Vagina (tissue), 2 donors: ENCODE measurements at regions not wholly inside any gene's neighbourhood (a gene's known extent, or its start where the extent isn't known, plus 50 kb on each side); places are given as distances from the start of the nearest gene placed in this dataset.

ENCODE experiments used
- DNase-seq, 2 donors: peaks; one replicate each; pipeline ENCODE4 v3.0.0-alpha.2; 2017; ENCODE audit errors: extremely low spot score in 2 of 2
- H3K27ac ChIP-seq: fragments of 200-600 bp; sonication (generic); one replicate; pipeline ENCODE4 v1.5.1; 2019
- H3K27me3 ChIP-seq: fragments of 200-600 bp; sonication (generic); one replicate; pipeline ENCODE4 v1.5.1; 2019
- H3K36me3 ChIP-seq, 2 donors: fragments of 200-600 bp; sonication (generic); one replicate each; pipeline ENCODE4 v1.5.1; 2017 to 2019
- H3K4me1 ChIP-seq: fragments of 200-600 bp; sonication (generic); one replicate; pipeline ENCODE4 v1.5.1; 2019
- H3K4me3 ChIP-seq, 2 donors: fragments of 200-600 bp; sonication (generic); 1 replicate in 1 of 2; 2 replicates in 1 of 2; pipeline ENCODE4 v1.5.1; 2016 to 2019
- H3K9me3 ChIP-seq: fragments of 200-600 bp; sonication (generic); one replicate; pipeline ENCODE4 v1.5.1; 2019
- POLR2A ChIP-seq, 2 donors: fragments of 450-650 bp; IDR thresholded peaks; one replicate each; pipeline ENCODE4 v1.6.1; 2017; ENCODE audit warnings: antibody characterized with exemption in 2 of 2, mild to moderate bottlenecking in 2 of 2, moderate library complexity in 2 of 2
- POLR2AphosphoS5 ChIP-seq, 2 donors: sonication (generic); formaldehyde crosslinking; IDR thresholded peaks; one replicate each; pipeline ENCODE4 v1.9.0; 2017; ENCODE audit warnings: antibody characterized with exemption in 2 of 2, mild to moderate bottlenecking in 2 of 2, low read depth in 1 of 2; ENCODE audit not compliant: insufficient read depth in 1 of 2
- intact Hi-C: fragments of 100-400 bp; cut with DNase I; formaldehyde crosslinking; loops from one replicate; pipeline ENCODE4 v1.15.1; 2023
- TF ChIP-seq, protein P1 (sequence below), 3 experiments: fragments of 450-650 bp in 2 of 3; fragments of 200-600 bp in 1 of 3; sonication (generic) in 1 of 3; IDR thresholded peaks; one replicate each; pipeline ENCODE4 v1.5.1; 2017 to 2019; ENCODE audit warnings: antibody characterized with exemption in 3 of 3, mild to moderate bottlenecking in 2 of 3, moderate library complexity in 2 of 3

DNA sequence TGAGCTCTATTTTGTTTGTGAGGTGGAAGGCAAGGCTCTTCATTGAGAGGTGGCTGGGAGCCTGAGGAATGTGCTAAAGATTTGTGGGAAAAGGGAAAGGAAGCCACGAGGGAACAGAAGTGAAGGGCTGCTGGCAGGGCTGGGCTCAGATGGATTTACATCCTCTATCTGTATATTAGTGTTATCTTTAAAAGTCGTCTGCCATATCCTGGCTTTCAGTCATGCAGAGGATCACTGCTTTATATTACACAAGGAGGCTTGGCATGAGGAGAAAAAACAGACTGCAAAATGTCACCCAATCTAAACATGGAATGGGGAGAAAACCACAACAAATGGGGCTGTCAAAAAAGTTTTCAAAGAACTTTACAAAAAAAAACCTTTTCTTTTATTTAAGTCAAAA lies 434.4 kb downstream of the HRH4 start:
- intact Hi-C loops: no loop called here
- H3K4me1 ChIP-seq: no peaks in the 10 kb centered on the region
- TF ChIP-seq POLR2AphosphoS5 (IDR thresholded peaks at IDR 0.05; ENCODE audit: insufficient read depth in 1 of 2, low read depth in 1 of 2) (no peak), POLR2A (IDR thresholded peaks at IDR 0.05) (no peak)
- TF ChIP-seq, protein P1, sequence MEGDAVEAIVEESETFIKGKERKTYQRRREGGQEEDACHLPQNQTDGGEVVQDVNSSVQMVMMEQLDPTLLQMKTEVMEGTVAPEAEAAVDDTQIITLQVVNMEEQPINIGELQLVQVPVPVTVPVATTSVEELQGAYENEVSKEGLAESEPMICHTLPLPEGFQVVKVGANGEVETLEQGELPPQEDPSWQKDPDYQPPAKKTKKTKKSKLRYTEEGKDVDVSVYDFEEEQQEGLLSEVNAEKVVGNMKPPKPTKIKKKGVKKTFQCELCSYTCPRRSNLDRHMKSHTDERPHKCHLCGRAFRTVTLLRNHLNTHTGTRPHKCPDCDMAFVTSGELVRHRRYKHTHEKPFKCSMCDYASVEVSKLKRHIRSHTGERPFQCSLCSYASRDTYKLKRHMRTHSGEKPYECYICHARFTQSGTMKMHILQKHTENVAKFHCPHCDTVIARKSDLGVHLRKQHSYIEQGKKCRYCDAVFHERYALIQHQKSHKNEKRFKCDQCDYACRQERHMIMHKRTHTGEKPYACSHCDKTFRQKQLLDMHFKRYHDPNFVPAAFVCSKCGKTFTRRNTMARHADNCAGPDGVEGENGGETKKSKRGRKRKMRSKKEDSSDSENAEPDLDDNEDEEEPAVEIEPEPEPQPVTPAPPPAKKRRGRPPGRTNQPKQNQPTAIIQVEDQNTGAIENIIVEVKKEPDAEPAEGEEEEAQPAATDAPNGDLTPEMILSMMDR (IDR thresholded peaks at IDR 0.05): no peak
- no peaks in the 10 kb centered on the region for H3K27me3 ChIP-seq
- no peaks in the 10 kb centered on the region for H3K9me3 ChIP-seq
- DNase-seq: no peak
- H3K27ac ChIP-seq: no peak overlapping the region
- H3K4me3 ChIP-seq: no peak overlapping the region
- H3K36me3 ChIP-seq: no peaks in the 10 kb centered on the region

DNA sequence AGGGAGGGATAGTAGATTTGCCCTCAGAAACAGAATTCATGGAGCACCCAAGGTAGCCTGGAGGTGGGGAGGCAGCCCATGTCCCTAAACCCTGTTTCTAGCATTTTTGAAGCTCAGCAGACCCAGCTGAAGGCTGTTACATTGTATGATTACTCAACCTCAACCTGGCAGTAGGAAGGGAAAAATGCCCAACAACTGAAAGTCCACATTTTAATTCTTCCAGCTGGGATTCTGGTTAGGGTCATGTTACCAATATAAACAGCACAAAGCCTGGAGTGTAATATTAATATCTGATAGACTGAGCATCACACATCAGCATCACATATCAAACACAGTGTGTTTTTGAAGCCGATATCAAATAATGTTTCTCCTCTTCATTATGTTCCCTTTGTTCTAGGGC lies 437.0 kb downstream of the HRH4 start:
- intact Hi-C loops: no loop called here
- Histone ChIP-seq H3K4me3 (no peak overlapping the region), H3K9me3 (no peaks in the 10 kb centered on the region), H3K36me3 (no peaks in the 10 kb centered on the region), H3K27ac (no peak overlapping the region), H3K27me3 (no peaks in the 10 kb centered on the region), H3K4me1 (no peaks in the 10 kb centered on the region)
- TF ChIP-seq POLR2AphosphoS5 (IDR thresholded peaks at IDR 0.05; ENCODE audit: insufficient read depth in 1 of 2, low read depth in 1 of 2) (no peak), POLR2A (IDR thresholded peaks at IDR 0.05) (no peak)
- TF ChIP-seq, protein P1 (IDR thresholded peaks at IDR 0.05): no peak
- no peak for DNase-seq

DNA sequence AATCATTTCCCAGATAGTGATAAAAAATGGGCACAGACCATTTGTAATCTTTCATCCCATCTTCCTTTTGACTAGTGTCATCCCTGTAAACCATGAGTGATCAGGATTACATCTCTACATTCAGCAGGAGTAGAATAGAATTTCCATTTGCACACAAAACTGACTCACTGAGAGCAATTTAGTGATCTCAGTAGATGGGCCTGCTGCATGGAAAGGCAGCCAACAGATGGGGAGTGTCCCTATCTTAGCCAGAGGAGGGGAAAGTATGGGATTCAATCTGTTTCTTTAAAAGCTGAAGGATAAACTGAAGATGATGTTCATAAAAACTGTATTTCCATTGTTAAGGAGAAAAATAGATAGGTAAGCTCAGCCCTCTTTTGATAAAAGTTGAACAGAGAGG lies 441.7 kb downstream of the ZNF521 start:
- Histone ChIP-seq H3K9me3 (no peaks in the 10 kb centered on the region), H3K36me3 (no peaks in the 10 kb centered on the region), H3K27ac (no peak overlapping the region), H3K4me3 (no peak overlapping the region), H3K27me3 (no peaks in the 10 kb centered on the region), H3K4me1 (no peaks in the 10 kb centered on the region)
- intact Hi-C loops: no loop called here
- DNase-seq: no peak
- TF ChIP-seq POLR2A (IDR thresholded peaks at IDR 0.05) (no peak), POLR2AphosphoS5 (IDR thresholded peaks at IDR 0.05; ENCODE audit: insufficient read depth in 1 of 2, low read depth in 1 of 2) (no peak)
- TF ChIP-seq, protein P1 (IDR thresholded peaks at IDR 0.05): no peak

DNA sequence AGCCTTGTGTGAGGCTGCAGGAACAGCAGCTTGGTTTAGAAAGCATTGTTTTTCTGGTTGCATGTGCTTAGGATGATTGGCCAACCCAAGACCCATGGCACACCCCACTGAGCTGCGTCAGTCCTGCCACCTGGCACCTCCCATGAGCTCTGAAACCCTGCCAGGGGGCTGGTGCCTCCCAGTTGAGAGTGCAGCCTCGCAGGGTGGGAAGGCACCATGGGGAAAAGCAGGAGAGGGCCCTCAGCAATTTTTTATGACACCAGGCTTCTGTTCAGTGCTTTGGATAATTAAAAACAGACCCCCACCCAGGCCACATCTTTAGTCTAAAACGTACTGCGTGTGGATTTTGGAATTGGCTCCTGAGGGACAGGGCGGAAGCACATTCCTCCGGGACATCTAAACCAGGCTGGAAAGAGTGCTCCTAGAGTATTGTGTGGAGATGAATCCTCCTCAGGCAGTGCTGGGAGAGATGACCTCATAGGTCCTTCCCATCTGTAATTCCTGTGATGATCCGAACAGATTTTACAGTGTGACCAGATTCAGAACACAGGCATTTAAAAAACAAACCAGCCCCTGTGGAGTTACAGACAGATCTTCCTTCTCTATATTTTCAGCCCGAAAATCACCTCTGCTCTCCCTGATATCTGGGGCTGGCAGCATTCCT lies 438.3 kb downstream of the ZNF521 start:
- Histone ChIP-seq H3K27me3 (no peaks in the 10 kb centered on the region), H3K9me3 (no peaks in the 10 kb centered on the region), H3K4me1 (no peaks in the 10 kb centered on the region), H3K27ac (no peak overlapping the region), H3K36me3 (no peaks in the 10 kb centered on the region), H3K4me3 (no peak overlapping the region)
- DNase-seq: no peak
- intact Hi-C loops: no loop called here
- TF ChIP-seq, protein P1 (IDR thresholded peaks at IDR 0.05): no peak
- TF ChIP-seq POLR2A (IDR thresholded peaks at IDR 0.05) (no peak), POLR2AphosphoS5 (IDR thresholded peaks at IDR 0.05; ENCODE audit: insufficient read depth in 1 of 2, low read depth in 1 of 2) (no peak)

DNA sequence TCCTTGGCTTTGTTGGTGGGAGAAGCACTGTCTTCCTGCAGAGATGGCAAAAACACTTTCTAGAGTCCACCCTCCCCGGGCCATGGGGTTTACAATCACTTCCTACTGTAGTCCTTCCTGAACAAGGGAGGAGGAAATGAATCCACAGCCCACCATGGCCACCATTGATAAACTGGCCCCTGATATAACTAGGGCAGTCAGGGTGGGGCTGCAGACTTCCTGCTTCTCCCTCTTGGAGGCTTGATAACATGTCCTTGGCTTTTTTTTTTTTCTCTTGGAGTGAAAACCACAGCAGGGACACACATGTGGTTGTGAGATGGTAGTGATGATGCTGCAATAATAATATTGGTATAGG lies 437.8 kb downstream of the ZNF521 start:
- Histone ChIP-seq H3K9me3 (no peaks in the 10 kb centered on the region), H3K27ac (no peak overlapping the region), H3K36me3 (no peaks in the 10 kb centered on the region), H3K4me1 (no peaks in the 10 kb centered on the region), H3K27me3 (no peaks in the 10 kb centered on the region), H3K4me3 (no peak overlapping the region)
- intact Hi-C loops: no loop called here
- TF ChIP-seq, protein P1 (IDR thresholded peaks at IDR 0.05): no peak
- no peak for TF ChIP-seq POLR2A (IDR thresholded peaks at IDR 0.05)
- TF ChIP-seq POLR2AphosphoS5 (IDR thresholded peaks at IDR 0.05; ENCODE audit: insufficient read depth in 1 of 2, low read depth in 1 of 2): no peak
- no peak for DNase-seq
